HAP-1 (cell line): ENCODE measurements at regions not wholly inside any gene's neighbourhood (a gene's known extent, or its start where the extent isn't known, plus 50 kb on each side); places are given as distances from the start of the nearest gene placed in this dataset.

Experiments
- DNase-seq, 2 experiments: peaks; one replicate each; pipeline ENCODE4 v3.0.0-alpha.2; 2016 to 2020; ENCODE audit warnings: low spot score in 2 of 2
- H3K27me3 ChIP-seq: fragments of 250-450 bp; sonication (Bioruptor Pico); 2 replicates; pipeline ENCODE4 v1.5.1; 2020; ENCODE audit warnings: low read depth, mild to moderate bottlenecking, moderate library complexity
- H3K36me3 ChIP-seq: fragments of 250-450 bp; sonication (Bioruptor Pico); replicated peaks from 2 replicates; pipeline ENCODE4 v1.5.1; 2020; ENCODE audit warnings: mild to moderate bottlenecking
- H3K4me1 ChIP-seq: fragments of 250-450 bp; sonication (Bioruptor Pico); 2 replicates; pipeline ENCODE4 v1.5.1; 2020; ENCODE audit warnings: mild to moderate bottlenecking
- H3K4me3 ChIP-seq: fragments of 250-450 bp; sonication (Bioruptor Pico); 2 replicates; pipeline ENCODE4 v1.5.1; 2020; ENCODE audit warnings: mild to moderate bottlenecking, moderate library complexity
- H3K9me3 ChIP-seq: fragments of 250-450 bp; sonication (Bioruptor Pico); 2 replicates; pipeline ENCODE4 v1.5.1; 2020; ENCODE audit warnings: mild to moderate bottlenecking, moderate library complexity
- in situ Hi-C: fragments of 300-500 bp; cut with MboI; formaldehyde crosslinking; loops from 3 replicates; pipeline ENCODE4 v1.14.3; 2020; ENCODE audit warnings: low sequenced_read_pairs, inconsistent platforms, mixed read lengths

GRCh38 chr5:91742550-91742949 lies 359.4 kb upstream of the ARRDC3 start:
- in situ Hi-C loops, result no loop called here
- no peaks in the 10 kb centered on the region for H3K27me3 ChIP-seq

GRCh38 chr5:91741764-91742505 lies 358.8 kb upstream of the ARRDC3 start:
- H3K27me3 ChIP-seq, result no peaks in the 10 kb centered on the region
- in situ Hi-C loops, result no loop called here
- H3K36me3 ChIP-seq, result no peaks in the 10 kb centered on the region
- DNase-seq, result no peak
- H3K4me3 ChIP-seq, result no peak overlapping the region
- H3K9me3 ChIP-seq, result no peaks in the 10 kb centered on the region
- H3K4me1 ChIP-seq, result no peaks in the 10 kb centered on the region

More at GRCh38 chr5:91742550-91742949, 359.4 kb upstream of the ARRDC3 start:
- H3K4me3 ChIP-seq, result no peak overlapping the region
- H3K36me3 ChIP-seq, result no peaks in the 10 kb centered on the region
- no peaks in the 10 kb centered on the region for H3K9me3 ChIP-seq
- DNase-seq, result no peak
- H3K4me1 ChIP-seq, result no peaks in the 10 kb centered on the region

DNA sequence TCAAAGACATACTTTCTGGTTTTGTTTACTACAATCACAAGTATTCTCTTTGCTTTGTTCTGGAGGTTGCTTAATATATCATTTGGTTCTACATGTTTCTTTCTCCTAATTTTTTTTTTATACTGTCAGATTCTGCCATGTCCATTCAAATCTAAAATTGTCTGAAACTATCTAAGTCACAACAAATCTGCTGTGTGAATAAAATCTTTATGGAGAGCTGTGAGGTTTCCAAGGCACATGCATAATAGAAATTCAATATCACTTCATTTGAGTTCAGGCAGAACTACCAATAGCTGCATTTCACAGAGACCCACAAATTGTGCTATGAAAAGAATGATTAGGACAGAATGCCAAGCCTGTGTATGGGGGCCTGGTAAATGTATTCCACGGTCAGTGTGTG lies 346.9 kb upstream of the ARRDC3 start:
- no peaks in the 10 kb centered on the region for H3K27me3 ChIP-seq
- DNase-seq, result no peak
- no peaks in the 10 kb centered on the region for H3K36me3 ChIP-seq
- in situ Hi-C loops, result no loop called here
- H3K4me1 ChIP-seq, result no peaks in the 10 kb centered on the region
- no peaks in the 10 kb centered on the region for H3K9me3 ChIP-seq
- H3K4me3 ChIP-seq, result no peak overlapping the region

GRCh38 chr5:91727463-91727862 lies 344.3 kb upstream of the ARRDC3 start:
- no peaks in the 10 kb centered on the region for H3K9me3 ChIP-seq
- in situ Hi-C loops, result no loop called here
- DNase-seq, result no peak
- no peaks in the 10 kb centered on the region for H3K4me1 ChIP-seq
- no peak overlapping the region for H3K4me3 ChIP-seq
- no peaks in the 10 kb centered on the region for H3K36me3 ChIP-seq
- no peaks in the 10 kb centered on the region for H3K27me3 ChIP-seq

DNA sequence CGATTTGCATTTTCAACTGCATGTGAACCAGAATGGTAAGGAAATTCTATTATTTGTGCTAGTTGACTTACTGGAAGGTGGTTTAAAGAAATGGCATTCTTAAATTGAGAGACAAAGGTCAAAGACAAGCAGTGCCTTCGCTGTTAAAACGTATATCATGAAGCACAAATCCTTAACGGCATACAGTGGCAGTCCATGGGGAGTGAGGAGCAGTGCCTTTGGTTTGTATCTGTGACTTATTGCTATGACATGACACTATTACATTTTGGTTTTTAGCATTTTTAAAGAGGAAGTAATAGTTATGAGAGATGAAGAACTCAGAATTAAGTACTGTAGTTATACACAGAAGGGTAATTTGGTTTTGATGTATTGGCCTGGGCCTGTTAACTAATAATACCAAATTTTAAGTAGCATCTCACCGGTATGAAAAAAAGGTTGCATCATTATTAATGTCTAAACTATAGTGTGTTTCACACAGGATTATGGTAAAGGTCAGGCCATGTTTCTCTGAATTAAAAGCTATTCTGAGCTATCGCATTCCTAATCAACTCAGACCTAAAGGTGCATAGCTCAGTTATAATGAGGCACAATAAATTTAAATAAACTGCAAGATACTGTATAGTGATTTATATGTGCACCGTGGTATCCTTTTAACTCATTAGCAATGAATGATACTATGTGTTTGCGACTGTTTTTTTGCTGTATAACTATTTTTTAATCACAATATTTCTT lies 339.8 kb upstream of the ARRDC3 start:
- in situ Hi-C loops, result no loop called here
- no peak for DNase-seq
- H3K27me3 ChIP-seq, result no peaks in the 10 kb centered on the region

GRCh38 chr5:91712718-91713117 lies 329.6 kb upstream of the ARRDC3 start:
- no peak for DNase-seq
- H3K4me3 ChIP-seq, result no peak overlapping the region
- in situ Hi-C loops, result no loop called here
- H3K4me1 ChIP-seq, result no peaks in the 10 kb centered on the region
- no peaks in the 10 kb centered on the region for H3K27me3 ChIP-seq
- no peaks in the 10 kb centered on the region for H3K9me3 ChIP-seq
- H3K36me3 ChIP-seq, result no peaks in the 10 kb centered on the region

More for the DNA sequence above, 339.8 kb upstream of the ARRDC3 start:
- no peaks in the 10 kb centered on the region for H3K36me3 ChIP-seq
- no peak overlapping the region for H3K4me3 ChIP-seq
- H3K9me3 ChIP-seq, result no peaks in the 10 kb centered on the region
- H3K4me1 ChIP-seq, result no peaks in the 10 kb centered on the region

- Histone ChIP-seq H3K36me3 (no peaks in the 10 kb centered on the region), H3K27me3 (no peaks in the 10 kb centered on the region), H3K4me3 (no peak overlapping the region), H3K9me3 (no peaks in the 10 kb centered on the region), H3K4me1 (no peaks in the 10 kb centered on the region)
- DNase-seq, result no peak
- in situ Hi-C loops, result no loop called here
These were observed 324.4 kb upstream of the ARRDC3 start for GRCh38 chr5:91707521-91707841.

DNA sequence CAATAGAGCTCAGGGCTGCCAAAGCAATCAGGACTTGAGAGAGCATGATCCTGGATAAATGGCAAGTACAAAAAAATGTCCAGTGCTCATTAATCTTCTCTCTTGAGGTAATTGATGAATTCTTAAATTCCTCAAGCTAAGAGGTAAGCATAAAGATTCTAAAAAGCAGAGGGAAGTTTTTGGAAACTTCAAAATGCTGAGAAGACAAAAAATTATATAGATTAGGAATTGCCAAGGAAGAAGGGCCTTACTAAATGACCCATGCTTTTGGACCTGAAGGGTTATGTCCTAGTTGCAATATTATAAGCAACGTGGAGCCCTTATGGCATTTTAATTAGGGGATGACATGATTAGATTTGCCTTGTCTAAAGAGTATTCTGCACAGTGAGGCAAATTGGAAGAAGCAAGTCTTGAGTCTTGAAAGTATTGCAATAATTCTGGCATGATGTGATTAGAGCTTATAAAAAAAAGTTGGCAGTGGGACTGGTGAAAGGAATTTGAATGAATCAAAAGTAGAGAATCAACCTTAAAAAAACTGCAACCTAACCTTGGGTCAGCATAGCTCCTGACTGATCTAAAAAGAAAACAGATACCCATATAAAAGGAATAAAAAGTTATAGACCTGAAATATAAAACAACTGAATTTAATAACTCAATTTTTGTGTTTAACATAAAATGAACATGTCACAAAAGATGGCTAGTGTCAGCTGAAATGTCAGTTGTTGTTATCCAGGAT lies 323.8 kb upstream of the ARRDC3 start:
- Histone ChIP-seq H3K36me3 (no peaks in the 10 kb centered on the region), H3K4me3 (no peak overlapping the region), H3K4me1 (no peaks in the 10 kb centered on the region), H3K27me3 (no peaks in the 10 kb centered on the region), H3K9me3 (no peaks in the 10 kb centered on the region)
- no peak for DNase-seq
- in situ Hi-C loops, result no loop called here

DNA sequence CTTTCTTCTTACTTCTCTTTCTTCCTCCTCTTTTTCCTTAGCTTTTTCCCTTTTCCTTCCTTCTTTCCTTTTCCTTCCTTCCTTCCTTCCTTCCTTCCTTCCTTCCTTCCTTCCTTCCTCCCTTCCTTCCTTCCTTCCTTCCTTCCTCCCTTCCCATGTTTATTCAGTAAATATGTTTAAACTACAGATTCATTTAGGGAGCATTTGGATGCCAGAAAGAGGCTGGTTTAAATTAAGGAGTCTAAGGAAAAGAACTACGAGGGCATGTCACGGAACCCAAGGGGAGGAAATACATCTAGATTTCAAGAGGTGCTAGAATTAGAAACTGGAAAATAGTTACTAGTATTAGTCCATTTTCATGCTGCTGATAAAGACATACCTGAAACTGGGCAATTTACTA lies 320.0 kb upstream of the ARRDC3 start:
- Histone ChIP-seq H3K27me3 (no peaks in the 10 kb centered on the region), H3K9me3 (no peaks in the 10 kb centered on the region), H3K4me1 (no peaks in the 10 kb centered on the region), H3K36me3 (no peaks in the 10 kb centered on the region), H3K4me3 (no peak overlapping the region)
- DNase-seq, result no peak
- in situ Hi-C loops, result no loop called here

- Histone ChIP-seq H3K4me3 (no peak overlapping the region), H3K4me1 (no peaks in the 10 kb centered on the region), H3K27me3 (no peaks in the 10 kb centered on the region), H3K9me3 (no peaks in the 10 kb centered on the region), H3K36me3 (no peaks in the 10 kb centered on the region)
- DNase-seq, result no peak
- in situ Hi-C loops, result no loop called here
These were observed 316.3 kb upstream of the ARRDC3 start for GRCh38 chr5:91699429-91699828.

GRCh38 chr5:91691592-91691991 lies 308.5 kb upstream of the ARRDC3 start:
- Histone ChIP-seq H3K27me3 (no peaks in the 10 kb centered on the region), H3K36me3 (no peaks in the 10 kb centered on the region), H3K4me1 (no peaks in the 10 kb centered on the region), H3K9me3 (0 out of 2 replicates have a peak, but pooled peaks cover 2% of the 10 kb centered on the region), H3K4me3 (no peak overlapping the region)
- DNase-seq, result no peak
- in situ Hi-C loops, result no loop called here

DNA sequence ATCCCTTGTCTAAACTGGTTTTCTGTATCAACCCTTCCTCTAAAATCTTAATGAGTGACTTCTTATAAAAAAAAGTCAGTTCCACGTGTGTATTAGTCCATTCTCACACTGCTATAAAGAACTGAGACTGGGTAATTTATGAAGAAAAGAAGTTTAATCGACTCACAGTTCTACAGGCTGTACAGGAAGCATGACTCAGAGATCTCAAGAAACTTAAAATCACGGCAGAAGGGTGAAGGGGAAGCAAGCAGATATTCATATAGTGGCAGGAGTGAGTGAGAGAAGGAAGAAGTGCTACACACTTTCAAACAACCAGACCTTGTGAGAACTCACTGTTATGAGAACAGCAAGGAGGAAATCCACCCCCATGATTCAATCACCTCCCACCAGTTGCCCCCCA lies 307.8 kb upstream of the ARRDC3 start:
- no peak overlapping the region for H3K4me3 ChIP-seq
- no peaks in the 10 kb centered on the region for H3K27me3 ChIP-seq
- 0 out of 2 replicates have a peak, but pooled peaks cover 2% of the 10 kb centered on the region for H3K9me3 ChIP-seq
- no peak for DNase-seq
- no peaks in the 10 kb centered on the region for H3K4me1 ChIP-seq
- in situ Hi-C loops, result no loop called here
- H3K36me3 ChIP-seq, result no peaks in the 10 kb centered on the region

GRCh38 chr5:91687430-91687829 lies 304.3 kb upstream of the ARRDC3 start:
- in situ Hi-C loops, result no loop called here
- no peaks in the 10 kb centered on the region for H3K27me3 ChIP-seq
- H3K9me3 ChIP-seq, result no peaks in the 10 kb centered on the region
- no peaks in the 10 kb centered on the region for H3K36me3 ChIP-seq
- no peak overlapping the region for H3K4me3 ChIP-seq
- no peak for DNase-seq
- H3K4me1 ChIP-seq, result no peaks in the 10 kb centered on the region

DNA sequence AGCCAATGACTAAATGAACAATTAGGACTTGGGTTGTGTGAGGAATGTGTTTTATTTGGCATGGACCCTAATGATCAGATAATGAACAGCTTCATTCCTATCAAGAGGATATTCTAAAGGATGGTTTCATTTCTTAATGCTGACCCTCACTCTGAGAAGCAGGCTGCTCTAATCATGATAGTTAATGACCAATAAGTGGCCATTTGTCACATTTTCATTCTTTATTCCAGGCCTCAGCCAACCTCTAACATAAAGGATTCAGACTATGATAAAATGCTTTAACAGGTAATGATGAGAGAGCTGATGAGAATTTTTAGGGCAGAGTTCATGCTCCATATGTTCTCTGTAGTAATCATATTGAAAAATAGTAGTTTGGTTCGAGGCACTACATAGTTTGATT lies 301.5 kb upstream of the ARRDC3 start:
- in situ Hi-C loops, result no loop called here
- DNase-seq, result no peak
- H3K4me3 ChIP-seq, result no peak overlapping the region
- no peaks in the 10 kb centered on the region for H3K27me3 ChIP-seq
- H3K4me1 ChIP-seq, result no peaks in the 10 kb centered on the region
- no peaks in the 10 kb centered on the region for H3K9me3 ChIP-seq
- H3K36me3 ChIP-seq, result no peaks in the 10 kb centered on the region
